ENCODE measurements at regions not wholly inside any gene's neighbourhood (a gene's known extent, or its start where the extent isn't known, plus 50 kb on each side); places are given as distances from the start of the nearest gene placed in this dataset.

DNA sequence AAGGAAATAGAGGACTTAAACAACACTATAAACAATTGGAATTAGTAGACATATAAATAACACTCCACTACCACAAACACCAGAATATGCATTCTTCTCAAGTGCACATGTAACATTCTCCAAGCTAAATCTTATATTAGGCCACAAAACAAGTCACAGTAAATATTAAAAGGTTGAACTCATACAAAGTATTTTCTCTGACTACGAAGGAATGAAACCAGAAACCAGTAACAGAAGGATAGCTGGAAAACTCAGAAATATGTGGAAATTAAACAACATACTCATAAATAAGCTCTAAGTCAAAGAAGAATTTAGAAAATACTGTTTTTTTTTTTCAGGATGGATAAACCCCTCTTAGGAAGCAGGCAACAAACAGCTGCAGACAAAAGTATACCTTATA lies 77.4 kb upstream of the IGFBP3 start:
- no peak for DNase-seq (ENCODE audit: low read depth)
- TF ChIP-seq, protein P1, sequence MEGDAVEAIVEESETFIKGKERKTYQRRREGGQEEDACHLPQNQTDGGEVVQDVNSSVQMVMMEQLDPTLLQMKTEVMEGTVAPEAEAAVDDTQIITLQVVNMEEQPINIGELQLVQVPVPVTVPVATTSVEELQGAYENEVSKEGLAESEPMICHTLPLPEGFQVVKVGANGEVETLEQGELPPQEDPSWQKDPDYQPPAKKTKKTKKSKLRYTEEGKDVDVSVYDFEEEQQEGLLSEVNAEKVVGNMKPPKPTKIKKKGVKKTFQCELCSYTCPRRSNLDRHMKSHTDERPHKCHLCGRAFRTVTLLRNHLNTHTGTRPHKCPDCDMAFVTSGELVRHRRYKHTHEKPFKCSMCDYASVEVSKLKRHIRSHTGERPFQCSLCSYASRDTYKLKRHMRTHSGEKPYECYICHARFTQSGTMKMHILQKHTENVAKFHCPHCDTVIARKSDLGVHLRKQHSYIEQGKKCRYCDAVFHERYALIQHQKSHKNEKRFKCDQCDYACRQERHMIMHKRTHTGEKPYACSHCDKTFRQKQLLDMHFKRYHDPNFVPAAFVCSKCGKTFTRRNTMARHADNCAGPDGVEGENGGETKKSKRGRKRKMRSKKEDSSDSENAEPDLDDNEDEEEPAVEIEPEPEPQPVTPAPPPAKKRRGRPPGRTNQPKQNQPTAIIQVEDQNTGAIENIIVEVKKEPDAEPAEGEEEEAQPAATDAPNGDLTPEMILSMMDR (conservative IDR thresholded peaks at IDR 0.05; ENCODE audit: low read depth, low read length): no peak
- no peak overlapping the region for H3K4me3 ChIP-seq (ENCODE audit: low read length)

DNA sequence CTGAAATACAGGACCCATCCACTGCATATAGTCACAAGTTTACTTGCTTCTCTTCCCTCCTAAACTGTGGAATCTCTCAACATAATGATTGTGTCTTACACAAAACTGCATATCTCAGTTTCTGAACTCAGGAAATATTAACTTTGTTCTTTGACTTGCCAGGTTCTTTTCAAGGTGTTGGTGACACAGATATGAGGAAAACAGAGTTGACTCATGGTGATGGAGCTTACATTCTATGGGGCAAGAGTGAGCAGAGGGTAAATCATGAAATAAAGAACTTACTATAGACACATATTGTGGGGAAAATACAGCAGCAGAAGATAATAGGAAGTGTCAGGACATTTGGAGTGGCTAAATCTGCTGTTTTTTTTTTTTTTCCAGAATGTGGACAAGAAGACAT lies 72.5 kb upstream of the IGFBP3 start:
- DNase-seq (ENCODE audit: low read depth): no peak
- TF ChIP-seq, protein P1 (conservative IDR thresholded peaks at IDR 0.05; ENCODE audit: low read depth, low read length): no peak

DNA sequence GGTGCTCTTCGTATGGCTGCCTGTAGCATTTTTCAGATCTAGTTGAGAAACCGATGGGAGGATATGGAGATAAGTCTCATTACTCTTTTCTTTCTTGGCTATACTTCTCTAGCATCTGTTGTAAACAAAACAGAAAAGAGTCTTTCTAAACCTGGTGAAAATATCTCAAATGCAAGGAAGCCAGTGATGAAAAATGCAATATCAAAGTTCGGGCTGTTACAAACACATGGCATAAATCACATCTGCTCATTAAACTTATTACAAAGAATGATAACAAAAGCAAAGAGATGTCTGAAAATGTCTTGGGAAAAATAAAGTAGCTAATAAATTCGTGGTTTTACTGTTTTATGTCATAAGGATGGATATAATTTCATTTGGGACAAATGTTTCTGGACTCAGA lies 71.8 kb upstream of the IGFBP3 start:
- TF ChIP-seq, protein P1 (conservative IDR thresholded peaks at IDR 0.05; ENCODE audit: low read depth, low read length): no peak
- DNase-seq (ENCODE audit: low read depth): no peak
- H3K4me3 ChIP-seq (ENCODE audit: low read length): no peak overlapping the region

More for the DNA sequence above, 72.5 kb upstream of the IGFBP3 start:
- H3K4me3 ChIP-seq (ENCODE audit: low read length): no peak overlapping the region

DNA sequence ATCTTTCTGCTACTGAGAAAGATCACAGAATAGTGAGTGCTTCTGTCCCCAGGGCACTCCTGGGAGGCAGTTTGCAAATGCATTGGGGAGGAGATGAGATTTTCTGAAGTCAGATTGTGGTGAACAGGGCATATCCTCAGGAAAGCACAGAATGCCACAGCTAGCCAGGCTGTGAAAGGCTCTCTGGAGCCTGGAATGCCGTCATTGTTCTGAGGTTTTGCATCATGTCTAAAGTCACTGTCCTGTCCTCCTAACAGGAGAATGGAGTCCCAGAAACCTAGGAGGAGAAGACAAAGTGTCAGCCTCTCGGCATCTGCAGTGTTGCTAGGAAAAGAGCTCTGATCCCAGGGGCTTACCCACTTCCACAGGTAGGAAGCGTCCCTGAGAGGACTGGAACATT lies 69.2 kb upstream of the IGFBP3 start:
- no peak for DNase-seq (ENCODE audit: low read depth)
- H3K4me3 ChIP-seq (ENCODE audit: low read length): no peak overlapping the region
- TF ChIP-seq, protein P1 (conservative IDR thresholded peaks at IDR 0.05; ENCODE audit: low read depth, low read length): no peak

DNA sequence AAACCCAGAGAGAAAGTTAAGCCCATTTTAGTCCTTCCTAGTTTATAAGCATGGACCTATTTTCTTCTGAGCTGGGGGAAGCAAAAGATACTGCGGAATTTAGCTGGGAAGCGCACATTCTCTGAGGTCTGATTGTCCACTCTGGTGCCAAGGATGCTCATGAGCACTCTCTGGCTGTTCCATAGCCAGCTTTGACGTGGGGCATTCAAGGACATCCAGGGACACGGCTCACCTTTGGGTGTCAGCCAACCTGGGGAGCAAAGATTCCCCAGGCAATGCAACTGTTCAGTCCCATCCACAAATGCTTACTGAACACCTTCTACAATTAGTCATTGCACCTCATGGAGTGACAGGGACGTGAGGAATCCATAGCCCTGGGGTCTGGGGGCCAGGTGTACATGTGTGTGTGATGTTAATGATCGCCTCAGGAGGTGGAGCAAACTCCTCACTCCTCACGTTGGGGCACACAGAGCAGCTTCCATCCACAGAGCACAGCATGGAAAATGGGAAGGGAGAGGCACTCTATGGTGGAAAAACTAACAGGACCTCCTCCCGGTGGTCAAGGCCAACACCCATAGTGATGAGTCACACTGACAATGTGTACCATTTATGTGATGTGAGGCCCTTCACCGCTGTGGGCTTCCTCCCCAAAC lies 67.5 kb upstream of the IGFBP3 start:
- no peak overlapping the region for H3K4me3 ChIP-seq (ENCODE audit: low read length)
- TF ChIP-seq, protein P1 (conservative IDR thresholded peaks at IDR 0.05; ENCODE audit: low read depth, low read length): no peak
- no peak for DNase-seq (ENCODE audit: low read depth)

DNA sequence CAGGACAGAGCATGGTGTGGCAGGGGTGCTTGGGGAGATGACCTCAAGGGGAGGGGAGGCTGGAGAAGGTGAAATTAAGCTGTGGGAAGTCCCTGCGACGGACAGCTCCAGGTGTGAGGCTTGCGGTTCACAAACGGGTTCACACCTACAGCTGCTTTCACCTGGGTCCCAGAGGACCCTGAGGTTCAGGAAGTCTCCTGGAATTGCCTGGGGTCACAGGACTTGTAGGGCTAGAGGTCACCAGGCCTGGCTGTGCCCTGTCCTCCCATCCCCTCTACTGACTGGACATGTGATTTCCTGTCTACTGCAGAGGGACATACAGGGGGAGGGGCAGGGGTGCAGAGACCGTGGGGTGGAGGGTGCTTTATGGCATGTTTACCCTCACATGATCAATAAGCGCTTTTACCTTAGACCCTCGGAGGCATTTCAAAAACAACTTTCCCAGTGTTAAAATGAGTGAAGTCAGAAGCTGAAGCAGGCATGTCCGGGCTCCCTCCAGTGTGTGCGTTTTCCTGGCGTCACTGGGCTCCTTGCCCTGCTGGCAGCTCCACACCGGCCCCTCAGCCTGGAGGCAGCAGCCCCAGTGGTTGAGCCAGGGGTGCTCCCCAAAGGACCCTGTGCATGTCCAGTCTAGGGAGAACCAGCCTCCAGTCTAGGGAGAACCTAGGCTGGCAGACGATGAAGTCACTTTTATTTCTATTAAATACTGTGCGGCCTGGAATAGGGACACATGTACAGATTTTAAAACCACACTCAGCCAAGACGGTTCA lies 66.6 kb upstream of the IGFBP3 start:
- H3K4me3 ChIP-seq (ENCODE audit: low read length): no peak overlapping the region
- DNase-seq (ENCODE audit: low read depth): no peak

More for the DNA sequence above, 66.6 kb upstream of the IGFBP3 start:
- TF ChIP-seq, protein P1 (conservative IDR thresholded peaks at IDR 0.05; ENCODE audit: low read depth, low read length): no peak

Data from retinal pigment epithelial cell (primary cell).